GM23338 (cell line): ENCODE measurements at regions not wholly inside any gene's neighbourhood (a gene's known extent, or its start where the extent isn't known, plus 50 kb on each side); places are given as distances from the start of the nearest gene placed in this dataset.

Source experiments
- ATAC-seq: fragments of 200-7000 bp; cut with Tn5 transposase; 3 replicates; pipeline ENCODE4 v1.9.1; 2020
- DNase-seq: peaks from one replicate; pipeline ENCODE4 v3.0.0-alpha.2; 2015; ENCODE audit warnings: low spot score
- H2AFZ ChIP-seq: fragments of 200-600 bp; sonication (generic); 2 replicates; pipeline ENCODE4 v1.8.0; 2016; ENCODE audit warnings: antibody characterized with exemption, mild to moderate bottlenecking, moderate library complexity
- H3F3A ChIP-seq: fragments of 200-600 bp; sonication (generic); replicated peaks from 2 replicates; pipeline ENCODE4 v1.8.0; 2017; ENCODE audit warnings: antibody characterized with exemption, mixed run types, low read depth
- H3K27ac ChIP-seq: fragments of 200-600 bp; sonication (generic); 2 replicates; pipeline ENCODE4 v1.6.1; 2016; ENCODE audit warnings: low read depth
- H3K27me3 ChIP-seq: fragments of 200-600 bp; sonication (generic); 2 replicates; pipeline ENCODE4 v1.8.0; 2016; ENCODE audit warnings: mild to moderate bottlenecking, mixed run types, moderate library complexity; ENCODE audit not compliant: insufficient read depth
- H3K36me3 ChIP-seq: fragments of 200-600 bp; sonication (generic); 2 replicates; pipeline ENCODE4 v1.8.0; 2016; ENCODE audit warnings: mild to moderate bottlenecking; ENCODE audit not compliant: insufficient read depth
- H3K4me1 ChIP-seq: fragments of 200-600 bp; sonication (generic); 2 replicates; pipeline ENCODE4 v1.8.0; 2016; ENCODE audit warnings: mild to moderate bottlenecking, moderate library complexity; ENCODE audit not compliant: insufficient read depth
- H3K4me2 ChIP-seq: fragments of 200-600 bp; sonication (generic); 2 replicates; pipeline ENCODE4 v1.7.1; 2017; ENCODE audit warnings: mixed run types
- H3K4me3 ChIP-seq: fragments of 200-600 bp; sonication (generic); 2 replicates; pipeline ENCODE4 v1.6.1; 2016; ENCODE audit warnings: mixed run types
- H3K79me2 ChIP-seq: fragments of 200-600 bp; sonication (generic); replicated peaks from 2 replicates; pipeline ENCODE4 v1.8.0; 2017; ENCODE audit warnings: mild to moderate bottlenecking; ENCODE audit not compliant: insufficient read depth
- H3K9me2 ChIP-seq: fragments of 200-600 bp; sonication (generic); 2 replicates; pipeline ENCODE4 v1.8.0; 2017; ENCODE audit not compliant: insufficient read depth
- H4K20me1 ChIP-seq: fragments of 200-600 bp; sonication (generic); replicated peaks from 2 replicates; pipeline ENCODE4 v1.8.0; 2017; ENCODE audit warnings: mild to moderate bottlenecking; ENCODE audit not compliant: insufficient read depth
- H3K27ac Mint-ChIP-seq: 2 replicates; pipeline ENCODE4 v1.8.0; 2020; ENCODE audit warnings: inconsistent platforms, mild to moderate bottlenecking, moderate library complexity, mixed read lengths
- H3K27me3 Mint-ChIP-seq: 3 replicates; pipeline ENCODE4 v1.8.0; 2022; ENCODE audit warnings: low read depth, mild to moderate bottlenecking, moderate library complexity, mixed read lengths, inconsistent platforms; ENCODE audit not compliant: insufficient read depth, poor library complexity
- H3K36me3 Mint-ChIP-seq: 3 replicates; pipeline ENCODE4 v1.8.0; 2021; ENCODE audit warnings: low read depth, mild to moderate bottlenecking, inconsistent platforms, moderate library complexity, mixed read lengths
- H3K4me1 Mint-ChIP-seq: 3 replicates; pipeline ENCODE4 v1.8.0; 2020; ENCODE audit warnings: mild to moderate bottlenecking, inconsistent platforms, mixed read lengths
- H3K4me3 Mint-ChIP-seq: 3 replicates; pipeline ENCODE4 v1.8.0; 2021; ENCODE audit warnings: moderate library complexity, mild to moderate bottlenecking, inconsistent platforms, mixed read lengths
- H3K9me3 Mint-ChIP-seq: 3 replicates; pipeline ENCODE4 v1.8.0; 2020; ENCODE audit warnings: moderate library complexity, mild to moderate bottlenecking, inconsistent platforms, mixed read lengths
- CTCF ChIP-seq, 2 experiments: fragments of 200-600 bp in 1 of 2; sonication (generic) in 1 of 2; conservative IDR thresholded peaks; 2 replicates each; pipeline versions ENCODE4 v1.5.1 to v1.6.1; 2016 to 2017; ENCODE audit warnings: antibody characterized with exemption in 2 of 2, low read depth in 2 of 2, mild to moderate bottlenecking in 2 of 2, moderate library complexity in 1 of 2
- EZH2phosphoT487 ChIP-seq: fragments of 200-600 bp; sonication (generic); IDR thresholded peaks from one replicate; pipeline ENCODE4 v1.8.1; 2018; ENCODE audit warnings: antibody characterized with exemption; ENCODE audit not compliant: unreplicated experiment
- JUNB ChIP-seq: IDR thresholded peaks from one replicate; pipeline ENCODE4 v1.6.1; 2016; ENCODE audit warnings: antibody characterized with exemption; ENCODE audit not compliant: unreplicated experiment
- NANOG ChIP-seq: IDR thresholded peaks from 2 replicates; pipeline ENCODE4 v1.6.1; 2016; ENCODE audit warnings: antibody characterized with exemption, borderline replicate concordance
- STAT1 ChIP-seq: IDR thresholded peaks from one replicate; pipeline ENCODE4 v1.6.1; 2016; ENCODE audit warnings: antibody characterized with exemption; ENCODE audit not compliant: unreplicated experiment
- ZNF114 ChIP-seq: fragments of 250-450 bp; sonication (Bioruptor Pico); IDR thresholded peaks from 2 replicates; pipeline ENCODE4 v1.5.0; 2020; ENCODE audit warnings: mild to moderate bottlenecking, moderate library complexity
- ZNF331 ChIP-seq: fragments of 250-450 bp; sonication (Bioruptor Pico); IDR thresholded peaks from 2 replicates; pipeline ENCODE4 v1.5.0; 2020; ENCODE audit warnings: low read depth, mild to moderate bottlenecking, moderate library complexity
- TF ChIP-seq, protein P1 (sequence below): IDR thresholded peaks from one replicate; pipeline ENCODE4 v1.6.1; 2018; ENCODE audit warnings: antibody characterized with exemption; ENCODE audit not compliant: unreplicated experiment
- TF ChIP-seq, protein P2 (sequence below): IDR thresholded peaks from 2 replicates; pipeline ENCODE4 v1.6.1; 2016; ENCODE audit warnings: antibody characterized with exemption
- TF ChIP-seq, protein P3 (sequence below): fragments of 250-450 bp; sonication (Bioruptor Pico); IDR thresholded peaks from 2 replicates; pipeline ENCODE4 v1.5.0; 2020; ENCODE audit warnings: mild to moderate bottlenecking, moderate library complexity

- H3K9me3 Mint-ChIP-seq: no peaks in the 10 kb centered on the region
- Histone ChIP-seq H3K79me2 (no peaks in the 10 kb centered on the region), H3K36me3 (no peaks in the 10 kb centered on the region), H3K27me3 (no peaks in the 10 kb centered on the region), H3F3A (no peaks in the 10 kb centered on the region), H3K27ac (no peak overlapping the region), H3K4me2 (no peak overlapping the region), H4K20me1 (no peaks in the 10 kb centered on the region), H3K4me1 (no peaks in the 10 kb centered on the region), H2AFZ (no peak overlapping the region), H3K4me3 (no peak overlapping the region), H3K9me2 (no peaks in the 10 kb centered on the region)
- H3K27ac Mint-ChIP-seq: no peak overlapping the region
- no peak for ATAC-seq
- peaks cover 3% of the 10 kb centered on the region for H3K27me3 Mint-ChIP-seq
- no peak for DNase-seq
- no peaks in the 10 kb centered on the region for H3K36me3 Mint-ChIP-seq
- no peak for TF ChIP-seq ZNF114 (CRISPR knock-in tag)
- H3K4me1 Mint-ChIP-seq: no peaks in the 10 kb centered on the region
- no peak overlapping the region for H3K4me3 Mint-ChIP-seq
Measured at GRCh38 chr10:10935032-10935431, 82.6 kb upstream of the CELF2 start.

DNA sequence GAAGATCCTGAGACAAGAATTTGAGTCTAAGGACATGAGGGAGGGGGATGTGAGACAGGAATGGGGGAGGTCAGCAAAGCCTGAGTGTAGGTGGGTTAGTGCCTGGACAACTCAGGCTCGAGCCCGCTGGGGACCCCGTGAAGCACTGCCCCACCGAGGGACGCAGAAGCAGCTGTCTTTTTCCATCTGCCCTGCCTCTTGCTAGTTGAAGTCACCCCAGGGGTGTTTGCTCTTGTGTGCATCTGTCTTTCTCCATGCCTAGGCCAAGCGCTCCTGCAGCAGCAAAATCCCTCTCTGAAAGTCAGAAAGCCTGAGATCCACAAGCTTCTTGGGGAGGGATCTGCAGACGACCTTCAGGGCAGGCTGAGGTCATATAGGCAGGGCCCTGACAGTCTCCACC lies 79.0 kb upstream of the CELF2 start:
- no peak for DNase-seq
- Histone ChIP-seq H2AFZ (no peak overlapping the region), H4K20me1 (no peaks in the 10 kb centered on the region), H3K27me3 (no peaks in the 10 kb centered on the region), H3F3A (no peaks in the 10 kb centered on the region), H3K4me1 (no peaks in the 10 kb centered on the region), H3K27ac (no peak overlapping the region), H3K36me3 (no peaks in the 10 kb centered on the region), H3K4me3 (no peak overlapping the region), H3K9me2 (0 out of 2 replicates have a peak, but pooled peaks cover 5% of the 10 kb centered on the region), H3K79me2 (no peaks in the 10 kb centered on the region), H3K4me2 (no peak overlapping the region)
- H3K4me3 Mint-ChIP-seq: no peak overlapping the region
- no peak overlapping the region for H3K27ac Mint-ChIP-seq
- peaks cover 3% of the 10 kb centered on the region for H3K27me3 Mint-ChIP-seq
- H3K9me3 Mint-ChIP-seq: peaks cover 5% of the 10 kb centered on the region; the same call in 2 of the 3 replicates
- no peaks in the 10 kb centered on the region for H3K4me1 Mint-ChIP-seq
- H3K36me3 Mint-ChIP-seq: peaks cover 3% of the 10 kb centered on the region; the same call in 1 of the 3 replicates
- no peak for ATAC-seq
- TF ChIP-seq, protein P1, sequence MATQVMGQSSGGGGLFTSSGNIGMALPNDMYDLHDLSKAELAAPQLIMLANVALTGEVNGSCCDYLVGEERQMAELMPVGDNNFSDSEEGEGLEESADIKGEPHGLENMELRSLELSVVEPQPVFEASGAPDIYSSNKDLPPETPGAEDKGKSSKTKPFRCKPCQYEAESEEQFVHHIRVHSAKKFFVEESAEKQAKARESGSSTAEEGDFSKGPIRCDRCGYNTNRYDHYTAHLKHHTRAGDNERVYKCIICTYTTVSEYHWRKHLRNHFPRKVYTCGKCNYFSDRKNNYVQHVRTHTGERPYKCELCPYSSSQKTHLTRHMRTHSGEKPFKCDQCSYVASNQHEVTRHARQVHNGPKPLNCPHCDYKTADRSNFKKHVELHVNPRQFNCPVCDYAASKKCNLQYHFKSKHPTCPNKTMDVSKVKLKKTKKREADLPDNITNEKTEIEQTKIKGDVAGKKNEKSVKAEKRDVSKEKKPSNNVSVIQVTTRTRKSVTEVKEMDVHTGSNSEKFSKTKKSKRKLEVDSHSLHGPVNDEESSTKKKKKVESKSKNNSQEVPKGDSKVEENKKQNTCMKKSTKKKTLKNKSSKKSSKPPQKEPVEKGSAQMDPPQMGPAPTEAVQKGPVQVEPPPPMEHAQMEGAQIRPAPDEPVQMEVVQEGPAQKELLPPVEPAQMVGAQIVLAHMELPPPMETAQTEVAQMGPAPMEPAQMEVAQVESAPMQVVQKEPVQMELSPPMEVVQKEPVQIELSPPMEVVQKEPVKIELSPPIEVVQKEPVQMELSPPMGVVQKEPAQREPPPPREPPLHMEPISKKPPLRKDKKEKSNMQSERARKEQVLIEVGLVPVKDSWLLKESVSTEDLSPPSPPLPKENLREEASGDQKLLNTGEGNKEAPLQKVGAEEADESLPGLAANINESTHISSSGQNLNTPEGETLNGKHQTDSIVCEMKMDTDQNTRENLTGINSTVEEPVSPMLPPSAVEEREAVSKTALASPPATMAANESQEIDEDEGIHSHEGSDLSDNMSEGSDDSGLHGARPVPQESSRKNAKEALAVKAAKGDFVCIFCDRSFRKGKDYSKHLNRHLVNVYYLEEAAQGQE: no peak
- no peak for TF ChIP-seq STAT1
- TF ChIP-seq, protein P2, sequence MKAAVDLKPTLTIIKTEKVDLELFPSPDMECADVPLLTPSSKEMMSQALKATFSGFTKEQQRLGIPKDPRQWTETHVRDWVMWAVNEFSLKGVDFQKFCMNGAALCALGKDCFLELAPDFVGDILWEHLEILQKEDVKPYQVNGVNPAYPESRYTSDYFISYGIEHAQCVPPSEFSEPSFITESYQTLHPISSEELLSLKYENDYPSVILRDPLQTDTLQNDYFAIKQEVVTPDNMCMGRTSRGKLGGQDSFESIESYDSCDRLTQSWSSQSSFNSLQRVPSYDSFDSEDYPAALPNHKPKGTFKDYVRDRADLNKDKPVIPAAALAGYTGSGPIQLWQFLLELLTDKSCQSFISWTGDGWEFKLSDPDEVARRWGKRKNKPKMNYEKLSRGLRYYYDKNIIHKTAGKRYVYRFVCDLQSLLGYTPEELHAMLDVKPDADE: no peak
- TF ChIP-seq CTCF (conservative IDR thresholded peaks at IDR 0.05; ENCODE audit: low read depth in 2 of 2): no peak
- TF ChIP-seq NANOG: no peak
- TF ChIP-seq EZH2phosphoT487: no peak
- TF ChIP-seq ZNF331 (CRISPR knock-in tag): no peak
- TF ChIP-seq, protein P3, sequence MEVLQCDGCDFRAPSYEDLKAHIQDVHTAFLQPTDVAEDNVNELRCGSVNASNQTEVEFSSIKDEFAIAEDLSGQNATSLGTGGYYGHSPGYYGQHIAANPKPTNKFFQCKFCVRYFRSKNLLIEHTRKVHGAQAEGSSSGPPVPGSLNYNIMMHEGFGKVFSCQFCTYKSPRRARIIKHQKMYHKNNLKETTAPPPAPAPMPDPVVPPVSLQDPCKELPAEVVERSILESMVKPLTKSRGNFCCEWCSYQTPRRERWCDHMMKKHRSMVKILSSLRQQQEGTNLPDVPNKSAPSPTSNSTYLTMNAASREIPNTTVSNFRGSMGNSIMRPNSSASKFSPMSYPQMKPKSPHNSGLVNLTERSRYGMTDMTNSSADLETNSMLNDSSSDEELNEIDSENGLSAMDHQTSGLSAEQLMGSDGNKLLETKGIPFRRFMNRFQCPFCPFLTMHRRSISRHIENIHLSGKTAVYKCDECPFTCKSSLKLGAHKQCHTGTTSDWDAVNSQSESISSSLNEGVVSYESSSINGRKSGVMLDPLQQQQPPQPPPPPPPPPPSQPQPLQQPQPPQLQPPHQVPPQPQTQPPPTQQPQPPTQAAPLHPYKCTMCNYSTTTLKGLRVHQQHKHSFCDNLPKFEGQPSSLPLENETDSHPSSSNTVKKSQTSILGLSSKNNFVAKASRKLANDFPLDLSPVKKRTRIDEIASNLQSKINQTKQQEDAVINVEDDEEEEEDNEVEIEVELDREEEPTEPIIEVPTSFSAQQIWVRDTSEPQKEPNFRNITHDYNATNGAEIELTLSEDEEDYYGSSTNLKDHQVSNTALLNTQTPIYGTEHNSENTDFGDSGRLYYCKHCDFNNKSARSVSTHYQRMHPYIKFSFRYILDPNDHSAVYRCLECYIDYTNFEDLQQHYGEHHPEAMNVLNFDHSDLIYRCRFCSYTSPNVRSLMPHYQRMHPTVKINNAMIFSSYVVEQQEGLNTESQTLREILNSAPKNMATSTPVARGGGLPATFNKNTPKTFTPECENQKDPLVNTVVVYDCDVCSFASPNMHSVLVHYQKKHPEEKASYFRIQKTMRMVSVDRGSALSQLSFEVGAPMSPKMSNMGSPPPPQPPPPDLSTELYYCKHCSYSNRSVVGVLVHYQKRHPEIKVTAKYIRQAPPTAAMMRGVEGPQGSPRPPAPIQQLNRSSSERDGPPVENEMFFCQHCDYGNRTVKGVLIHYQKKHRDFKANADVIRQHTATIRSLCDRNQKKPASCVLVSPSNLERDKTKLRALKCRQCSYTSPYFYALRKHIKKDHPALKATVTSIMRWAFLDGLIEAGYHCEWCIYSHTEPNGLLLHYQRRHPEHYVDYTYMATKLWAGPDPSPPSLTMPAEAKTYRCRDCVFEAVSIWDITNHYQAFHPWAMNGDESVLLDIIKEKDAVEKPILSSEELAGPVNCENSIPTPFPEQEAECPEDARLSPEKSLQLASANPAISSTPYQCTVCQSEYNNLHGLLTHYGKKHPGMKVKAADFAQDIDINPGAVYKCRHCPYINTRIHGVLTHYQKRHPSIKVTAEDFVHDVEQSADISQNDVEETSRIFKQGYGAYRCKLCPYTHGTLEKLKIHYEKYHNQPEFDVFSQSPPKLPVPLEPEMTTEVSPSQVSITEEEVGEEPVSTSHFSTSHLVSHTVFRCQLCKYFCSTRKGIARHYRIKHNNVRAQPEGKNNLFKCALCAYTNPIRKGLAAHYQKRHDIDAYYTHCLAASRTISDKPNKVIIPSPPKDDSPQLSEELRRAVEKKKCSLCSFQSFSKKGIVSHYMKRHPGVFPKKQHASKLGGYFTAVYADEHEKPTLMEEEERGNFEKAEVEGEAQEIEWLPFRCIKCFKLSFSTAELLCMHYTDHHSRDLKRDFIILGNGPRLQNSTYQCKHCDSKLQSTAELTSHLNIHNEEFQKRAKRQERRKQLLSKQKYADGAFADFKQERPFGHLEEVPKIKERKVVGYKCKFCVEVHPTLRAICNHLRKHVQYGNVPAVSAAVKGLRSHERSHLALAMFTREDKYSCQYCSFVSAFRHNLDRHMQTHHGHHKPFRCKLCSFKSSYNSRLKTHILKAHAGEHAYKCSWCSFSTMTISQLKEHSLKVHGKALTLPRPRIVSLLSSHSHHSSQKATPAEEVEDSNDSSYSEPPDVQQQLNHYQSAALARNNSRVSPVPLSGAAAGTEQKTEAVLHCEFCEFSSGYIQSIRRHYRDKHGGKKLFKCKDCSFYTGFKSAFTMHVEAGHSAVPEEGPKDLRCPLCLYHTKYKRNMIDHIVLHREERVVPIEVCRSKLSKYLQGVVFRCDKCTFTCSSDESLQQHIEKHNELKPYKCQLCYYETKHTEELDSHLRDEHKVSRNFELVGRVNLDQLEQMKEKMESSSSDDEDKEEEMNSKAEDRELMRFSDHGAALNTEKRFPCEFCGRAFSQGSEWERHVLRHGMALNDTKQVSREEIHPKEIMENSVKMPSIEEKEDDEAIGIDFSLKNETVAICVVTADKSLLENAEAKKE (CRISPR knock-in tag): no peak
- TF ChIP-seq JUNB: no peak
- no peak for TF ChIP-seq ZNF114 (CRISPR knock-in tag)
